Inflammatory macrophage (primary cell): ENCODE measurements at regions not wholly inside any gene's neighbourhood (a gene's known extent, or its start where the extent isn't known, plus 50 kb on each side); places are given as distances from the start of the nearest gene placed in this dataset.

Experiments used
- DNase-seq, 2 donors: peaks; one replicate each; pipeline ENCODE4 v3.0.0-alpha.2; 2020 to 2022

DNA sequence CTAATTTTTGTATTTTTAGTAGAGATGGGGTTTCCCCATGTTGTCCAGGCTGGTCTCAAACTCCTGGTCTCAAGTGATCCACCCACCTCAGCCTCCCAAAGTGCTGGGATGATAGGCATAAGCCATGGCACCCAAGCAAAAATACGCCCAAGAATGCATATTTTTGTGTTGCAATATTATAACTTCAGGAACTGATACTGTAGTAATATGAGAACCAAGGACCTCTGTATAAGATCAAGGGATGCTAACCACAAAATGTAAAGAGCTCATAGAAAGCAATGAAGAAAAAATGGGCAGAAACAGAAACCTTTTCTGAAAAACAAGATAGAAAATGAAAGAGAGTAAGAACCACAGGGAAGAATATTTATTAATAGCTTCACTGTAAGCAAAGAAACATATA, 183.6 kb upstream of the RPL38 start:
- DNase-seq: no peak

DNA sequence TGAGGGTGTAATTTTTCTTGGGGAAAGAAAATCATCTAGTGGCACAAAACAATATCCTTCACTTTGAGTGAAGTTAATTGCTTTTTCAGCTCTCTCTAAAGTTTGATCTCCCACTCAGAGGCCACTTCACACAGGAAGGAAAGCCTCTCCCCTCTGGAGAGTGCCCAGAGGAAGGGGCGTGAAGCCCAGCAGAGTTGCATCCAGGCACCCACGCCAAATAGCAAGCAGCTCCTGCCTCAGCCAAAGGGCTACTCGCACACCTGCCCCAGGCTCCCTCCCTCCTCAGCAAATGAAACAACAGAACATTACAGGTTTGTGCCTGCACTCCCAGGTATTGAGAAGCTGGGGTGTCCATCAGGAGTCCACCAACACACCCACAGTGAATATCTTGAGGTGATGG, 183.0 kb upstream of the RPL38 start:
- DNase-seq: no peak

DNA sequence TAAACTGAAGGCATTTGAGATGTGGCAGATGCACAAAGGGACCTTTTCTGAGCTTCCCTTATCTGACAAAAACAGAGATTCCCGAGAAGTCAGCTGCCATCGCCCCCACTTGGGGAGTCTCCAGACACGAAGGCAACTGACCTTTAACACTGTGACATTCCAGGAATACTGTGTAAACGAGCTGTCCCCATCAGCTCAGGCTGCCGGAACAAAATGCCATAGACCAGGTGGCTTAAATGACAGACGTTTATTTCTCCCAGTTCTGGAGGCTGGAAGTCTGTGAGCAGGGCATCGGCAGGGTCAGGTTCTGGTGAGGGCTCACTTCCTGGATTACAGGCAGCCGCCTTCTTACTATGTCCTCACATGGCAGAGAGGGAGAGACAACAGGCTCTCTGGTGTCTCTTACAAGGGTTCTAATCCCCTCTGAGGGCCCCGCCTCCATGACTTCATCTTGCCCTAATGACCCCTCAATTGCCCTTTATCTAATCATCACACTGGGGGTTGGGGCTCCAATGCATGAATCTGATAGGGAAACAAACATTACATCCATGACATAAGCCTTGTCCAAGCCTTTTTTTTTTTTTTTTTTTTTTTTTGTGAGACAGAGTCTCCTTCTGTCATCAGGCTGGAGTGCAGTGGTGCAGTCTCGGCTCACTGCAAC, 178.5 kb upstream of the RPL38 start:
- no peak for DNase-seq

DNA sequence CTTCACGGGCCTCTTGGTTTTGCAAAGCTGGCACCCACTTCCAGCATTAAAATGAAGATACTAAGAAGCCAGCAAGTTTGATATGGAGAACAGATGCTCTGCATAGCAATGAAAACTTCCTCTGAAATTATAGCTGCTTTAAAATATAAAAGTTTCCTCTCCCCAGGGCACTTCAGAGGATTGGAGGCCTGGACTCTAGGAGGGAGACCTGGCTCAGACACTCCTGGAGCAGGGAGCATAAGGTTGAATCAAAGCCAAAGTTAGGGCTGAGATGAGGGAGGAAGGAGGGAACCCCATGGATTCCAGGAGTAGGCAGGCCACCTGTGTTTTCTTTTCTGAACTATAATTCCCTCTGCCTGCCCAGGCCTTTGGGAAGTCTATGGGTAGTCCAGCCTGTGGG, 176.0 kb upstream of the RPL38 start:
- no peak for DNase-seq

DNA sequence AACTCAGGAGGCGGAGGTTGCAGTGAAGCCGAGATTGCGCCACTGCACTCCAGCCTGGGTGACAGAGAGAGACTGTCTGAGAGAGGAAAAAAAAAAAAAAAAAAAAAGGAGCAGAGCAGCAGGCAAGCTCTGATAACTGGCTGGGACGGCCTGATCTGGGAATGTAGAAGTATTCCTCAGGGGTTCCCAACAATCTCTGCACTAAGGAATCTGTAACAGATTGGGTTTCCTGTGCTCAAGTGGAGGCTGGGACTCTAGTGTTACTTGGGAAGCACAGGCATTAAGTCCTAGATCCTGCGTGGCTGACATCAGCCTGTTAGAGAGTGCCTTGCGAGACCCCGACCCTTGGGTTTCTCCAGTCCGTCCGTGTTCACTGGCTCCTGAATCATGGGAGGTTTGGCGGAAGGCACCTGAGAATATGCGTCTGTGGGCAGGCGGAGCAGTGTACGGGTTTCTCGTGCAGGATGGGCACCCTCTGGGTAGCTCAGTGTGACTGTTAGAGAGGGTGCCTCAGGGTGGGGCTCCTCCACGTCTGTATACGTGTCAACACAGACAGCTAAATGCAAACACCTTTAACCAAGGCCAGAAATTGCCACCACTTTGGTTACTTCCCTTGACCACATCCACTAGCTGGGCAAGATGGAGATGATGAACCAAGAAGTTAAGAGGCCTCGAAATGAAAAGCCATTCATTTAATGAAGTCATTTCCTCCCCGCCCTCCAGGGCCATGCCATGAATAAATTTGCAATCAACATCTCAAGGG, 174.9 kb upstream of the RPL38 start:
- no peak for DNase-seq

DNA sequence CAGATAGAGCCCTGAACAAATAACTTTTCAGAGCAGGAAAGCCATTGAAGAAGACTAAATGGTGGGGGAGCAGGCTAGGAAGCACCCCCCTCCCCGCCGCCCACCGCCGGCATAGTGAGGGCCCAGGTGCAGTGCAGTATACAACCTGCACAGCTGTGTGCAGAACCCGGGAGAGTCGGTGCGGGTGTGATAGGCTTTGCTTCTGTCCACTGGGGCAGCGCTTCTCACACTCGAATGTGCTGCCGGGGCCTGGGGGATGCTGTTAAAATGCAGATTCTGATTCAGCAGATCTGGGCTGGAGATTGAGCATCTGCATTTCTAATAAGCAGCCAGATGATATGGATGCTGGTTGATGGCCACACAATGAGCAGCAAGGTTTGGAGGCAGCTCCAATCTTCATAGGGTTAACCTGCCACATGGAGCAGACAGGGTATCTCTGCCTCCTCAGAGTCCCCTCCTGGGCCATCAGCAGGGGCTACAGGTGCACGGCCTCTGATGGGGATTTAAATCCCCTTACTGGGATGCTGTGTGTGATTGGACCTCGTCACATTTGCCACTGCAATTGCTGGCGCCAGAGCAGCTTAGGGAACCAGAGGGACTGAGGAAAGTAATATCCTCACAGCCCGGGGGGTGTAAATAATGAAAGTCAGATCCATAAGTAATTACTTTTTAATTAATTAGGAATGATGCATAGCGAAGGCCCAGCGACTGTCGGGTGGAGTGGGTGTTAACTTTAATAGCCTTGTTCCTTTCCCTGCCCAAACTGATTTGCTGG, 172.0 kb upstream of the RPL38 start:
- DNase-seq: no peak

DNA sequence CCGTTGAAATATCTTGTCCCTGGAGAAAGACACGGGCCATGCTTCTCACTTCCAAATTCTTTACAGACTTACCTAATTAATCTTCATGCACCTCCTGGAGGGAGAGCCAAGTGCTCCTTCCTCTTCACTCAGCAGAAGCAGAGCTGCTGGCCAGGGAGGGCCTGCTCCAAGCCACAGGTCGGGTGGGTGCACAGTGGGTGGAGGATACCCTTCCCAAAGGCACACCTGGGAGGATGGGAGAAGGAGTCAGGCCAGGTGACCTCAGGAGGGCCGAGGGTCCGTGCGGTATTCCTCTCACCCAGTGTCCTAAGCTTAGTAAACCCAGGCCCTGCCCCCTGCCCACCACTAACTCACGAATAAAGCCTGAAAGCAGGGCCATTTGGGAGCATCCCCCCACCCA, 171.3 kb upstream of the RPL38 start:
- no peak for DNase-seq

DNA sequence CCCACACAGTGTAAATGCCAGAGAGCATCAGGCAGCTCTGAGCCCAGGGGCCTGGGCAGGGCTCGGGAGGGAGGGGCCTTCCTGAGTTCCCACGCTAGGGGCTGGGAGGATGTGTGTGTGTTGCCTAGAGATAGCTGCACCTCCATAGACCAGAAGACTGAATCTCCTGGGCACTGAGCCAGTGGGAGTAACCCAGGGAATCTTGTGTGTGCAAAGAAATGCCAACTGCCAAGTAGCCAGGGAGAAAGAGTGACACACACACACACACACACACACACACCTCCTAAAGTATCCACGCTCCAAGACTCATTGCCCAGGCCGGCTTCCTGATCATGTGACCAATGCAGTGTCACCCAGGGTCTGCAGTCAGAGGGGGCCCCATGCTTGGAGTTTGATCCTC, 166.2 kb upstream of the RPL38 start:
- no peak for DNase-seq

DNA sequence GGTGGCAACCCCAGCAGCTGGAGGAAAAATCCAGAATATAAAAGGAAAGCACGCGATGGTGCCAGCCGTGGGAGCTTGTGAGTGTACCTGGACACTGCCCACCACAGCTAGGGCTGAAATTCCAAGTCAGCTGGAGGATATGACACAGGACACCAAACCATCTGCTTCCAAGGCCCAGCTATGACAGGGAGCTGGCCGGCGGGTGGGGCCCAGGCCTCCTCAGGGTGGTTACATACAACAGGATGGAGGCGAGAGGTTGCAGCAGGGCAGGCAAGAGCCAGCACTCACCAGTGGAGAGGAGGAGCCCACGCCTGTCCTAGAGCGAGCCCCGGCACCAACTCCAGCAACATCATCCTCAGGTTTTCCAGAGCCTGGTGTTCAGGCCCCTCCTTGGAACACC, 163.2 kb upstream of the RPL38 start:
- no peak for DNase-seq

DNA sequence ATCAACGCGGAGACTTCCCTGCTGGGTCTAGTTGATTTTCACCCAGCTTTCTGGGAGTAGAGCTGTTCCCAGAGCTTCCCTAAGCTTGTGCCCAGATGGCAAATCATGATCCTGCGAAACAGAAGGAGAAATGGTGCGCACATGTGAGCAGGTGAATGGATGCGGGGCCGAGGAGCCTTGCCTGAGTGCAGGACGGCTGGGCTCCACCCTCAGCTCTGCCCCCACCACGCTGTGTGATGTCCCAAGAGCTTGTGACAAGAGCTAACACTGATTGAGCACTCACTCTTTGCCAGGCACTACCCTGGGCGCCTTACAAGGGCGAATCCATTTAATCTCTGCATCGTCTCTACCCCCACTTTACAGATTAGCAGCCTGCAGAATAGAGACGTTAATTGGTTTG, 162.7 kb upstream of the RPL38 start:
- DNase-seq: no peak

DNA sequence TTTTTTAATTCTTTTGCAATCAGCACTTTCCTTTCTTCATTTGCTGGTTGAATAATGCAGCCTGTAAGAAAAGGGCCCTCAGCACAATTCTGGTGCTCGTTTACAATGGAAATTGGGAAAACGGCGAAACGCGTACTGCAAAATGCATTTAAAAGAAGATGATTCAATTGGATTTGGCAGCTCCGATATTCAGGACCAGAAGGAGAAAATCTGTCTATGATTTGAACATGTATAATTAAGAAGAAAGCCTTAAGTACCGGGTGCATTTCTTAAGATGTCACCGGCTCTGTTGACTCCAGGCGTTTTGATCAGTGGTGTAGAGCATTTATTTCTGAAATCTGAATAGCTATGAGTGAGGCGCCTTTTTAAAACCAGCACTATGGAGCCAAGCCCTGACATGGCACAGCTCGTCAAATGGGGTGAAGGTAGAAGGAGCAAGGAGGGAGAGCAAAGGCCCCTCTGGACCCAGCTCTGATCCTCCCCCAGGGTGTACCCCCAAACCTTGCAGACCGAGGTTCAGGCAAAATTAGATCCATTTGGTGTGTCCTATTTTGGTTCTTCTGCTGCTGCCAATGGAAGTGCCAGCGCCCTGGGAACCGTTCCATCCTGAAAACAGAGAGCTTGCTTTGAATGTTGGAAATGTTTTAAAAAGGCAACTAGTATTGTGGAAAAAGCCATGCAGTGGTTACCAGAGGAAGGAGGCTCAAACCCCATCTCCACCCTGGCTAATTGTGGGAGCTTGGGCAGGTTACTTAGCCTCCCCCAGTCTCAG, 161.4 kb upstream of the RPL38 start:
- no peak for DNase-seq

DNA sequence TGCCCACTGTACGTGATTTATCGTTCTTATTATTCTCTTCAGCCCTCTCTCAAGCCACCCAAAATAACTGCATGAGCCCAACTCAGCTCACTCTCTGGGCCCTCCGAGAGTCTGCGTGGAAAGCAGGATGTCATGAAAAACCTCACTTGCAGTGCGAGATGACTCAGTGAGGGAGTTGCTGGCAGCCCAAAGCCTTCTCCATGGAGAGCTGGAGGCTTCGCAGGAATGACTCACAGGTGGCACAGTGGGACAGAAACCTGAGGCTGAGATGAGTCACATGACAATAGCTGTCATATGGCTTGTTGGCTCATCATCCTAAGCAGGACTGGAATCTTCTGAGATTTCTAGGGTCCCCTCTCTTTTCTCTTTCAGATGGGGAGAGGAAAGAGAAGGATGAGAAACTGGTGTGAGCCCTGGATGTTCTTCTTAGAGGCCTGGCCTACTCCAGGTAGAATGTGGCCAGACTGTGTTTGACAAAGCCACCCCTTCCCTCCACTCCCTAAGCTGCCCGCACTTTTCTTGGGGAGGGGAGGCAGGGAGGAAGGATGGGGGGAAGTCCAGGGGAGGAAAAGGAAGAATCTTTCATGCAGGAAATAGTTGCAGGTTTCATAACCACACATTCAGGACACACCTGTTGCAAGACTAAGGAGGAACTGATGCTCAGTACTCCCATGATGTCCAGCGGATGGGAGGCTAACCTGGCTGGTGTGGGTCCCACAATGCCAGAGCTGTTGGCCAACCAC, 160.6 kb upstream of the RPL38 start:
- DNase-seq: no peak

DNA sequence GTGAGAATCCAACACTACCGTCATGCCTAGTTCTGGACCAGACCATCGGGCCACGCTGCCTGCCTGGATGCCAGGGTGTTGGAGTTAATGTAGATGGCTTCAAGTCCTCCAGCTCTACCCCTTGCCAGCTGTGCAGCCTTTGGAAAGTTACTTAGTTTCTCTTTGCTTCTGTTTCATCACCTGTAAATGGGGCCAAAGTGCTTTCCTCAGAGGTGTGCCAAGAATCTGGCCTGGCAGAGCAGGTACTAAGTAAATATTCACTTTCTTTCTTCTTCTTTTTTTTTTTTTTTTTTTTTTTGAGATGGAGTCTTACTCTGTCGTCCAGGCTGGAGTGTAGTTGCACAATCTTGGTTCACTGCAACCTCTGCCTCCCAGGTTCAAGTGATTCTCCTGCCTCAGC, 159.5 kb upstream of the RPL38 start:
- DNase-seq: no peak

DNA sequence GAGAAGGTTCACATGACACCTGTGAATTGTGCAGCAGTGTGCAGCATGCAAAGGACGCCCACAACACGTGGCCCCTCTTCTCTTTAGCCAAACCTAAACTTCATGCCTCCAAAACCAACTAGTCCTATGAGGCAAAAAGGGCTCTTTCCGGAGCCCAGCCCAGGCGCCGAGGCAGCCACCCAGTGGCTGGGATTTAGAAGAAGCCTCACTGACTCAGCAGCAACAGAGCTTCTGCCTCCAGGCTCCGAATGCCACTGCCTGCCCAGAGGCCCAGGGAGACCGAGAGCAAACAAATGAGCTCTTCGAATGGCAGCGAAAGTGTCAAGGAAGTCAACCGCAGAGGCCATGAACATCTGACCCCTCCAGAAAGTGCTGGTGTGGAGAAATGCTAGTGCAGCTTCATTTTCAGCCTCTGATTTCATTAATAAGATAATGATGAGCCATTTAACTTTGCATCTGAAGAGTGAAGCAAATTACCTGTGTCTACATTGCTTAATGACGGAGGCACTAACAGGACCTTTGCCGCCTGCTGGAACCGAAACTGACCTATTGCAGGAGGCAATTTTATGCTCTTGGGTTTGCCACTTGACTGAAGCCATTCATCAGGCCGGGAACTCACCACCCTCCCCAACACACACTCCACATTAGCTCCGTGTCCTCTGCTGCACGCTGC, 157.7 kb upstream of the RPL38 start:
- no peak for DNase-seq

DNA sequence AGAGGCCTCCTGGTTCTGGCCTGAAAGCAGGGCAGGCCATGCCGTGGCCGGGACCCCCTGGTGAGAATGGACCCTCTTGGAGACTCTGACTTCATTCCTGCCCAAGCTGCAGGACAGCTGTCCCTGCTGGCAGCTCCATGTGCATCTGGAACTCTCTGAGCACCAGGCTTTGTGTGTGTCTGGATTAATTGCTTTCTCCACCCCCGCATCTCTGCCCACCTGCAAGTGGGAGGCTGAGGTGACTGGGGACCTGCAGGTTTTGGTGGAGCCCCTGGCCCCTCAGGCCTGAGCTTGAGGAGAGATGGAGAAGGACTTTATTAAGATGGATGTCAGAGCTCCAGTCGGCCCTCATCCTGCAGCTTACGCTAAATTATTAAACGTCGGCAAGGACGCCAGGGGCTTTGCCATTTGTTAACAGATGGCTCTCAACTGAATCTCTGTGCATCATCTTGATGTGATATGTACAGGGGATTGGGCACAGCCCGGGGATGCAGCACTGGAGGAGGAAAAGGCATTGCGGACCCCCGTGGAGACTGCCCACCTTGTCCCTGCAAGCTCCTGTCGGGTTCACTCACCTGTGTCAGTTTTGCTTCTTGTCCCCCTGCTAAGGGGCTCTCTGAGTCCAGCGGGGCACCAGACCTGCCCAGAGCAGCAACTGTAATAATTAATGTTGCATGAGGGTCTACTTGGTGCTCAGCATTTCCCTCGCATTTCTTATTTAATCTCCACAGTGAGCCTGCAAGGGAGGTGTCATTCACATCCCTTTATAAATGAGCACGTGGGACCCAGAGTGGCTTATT, 154.1 kb upstream of the RPL38 start:
- no peak for DNase-seq

DNA sequence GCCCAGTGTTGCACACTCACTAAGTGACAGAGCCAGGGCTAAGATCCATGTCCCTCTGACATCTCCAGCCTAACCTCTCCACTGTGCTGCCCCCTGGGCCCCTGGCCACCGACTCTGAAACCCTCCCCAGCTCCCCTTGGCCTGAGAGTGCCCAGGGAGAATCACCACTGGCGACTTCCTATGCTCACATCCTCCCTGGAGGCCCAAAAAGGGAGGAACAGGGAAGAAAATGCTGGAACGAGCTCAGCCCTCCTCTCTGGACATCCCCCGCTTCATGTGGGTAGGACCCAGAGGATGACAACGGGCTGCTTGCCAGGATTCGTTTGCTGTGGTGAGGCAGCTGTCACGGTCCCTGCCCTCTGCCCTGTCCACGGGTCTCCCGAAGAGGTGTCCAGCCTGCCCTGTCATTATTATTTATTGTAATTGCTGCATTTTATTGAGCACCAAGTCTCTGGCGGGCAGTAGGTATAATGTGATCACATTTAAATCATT, 153.5 kb upstream of the RPL38 start:
- no peak for DNase-seq

DNA sequence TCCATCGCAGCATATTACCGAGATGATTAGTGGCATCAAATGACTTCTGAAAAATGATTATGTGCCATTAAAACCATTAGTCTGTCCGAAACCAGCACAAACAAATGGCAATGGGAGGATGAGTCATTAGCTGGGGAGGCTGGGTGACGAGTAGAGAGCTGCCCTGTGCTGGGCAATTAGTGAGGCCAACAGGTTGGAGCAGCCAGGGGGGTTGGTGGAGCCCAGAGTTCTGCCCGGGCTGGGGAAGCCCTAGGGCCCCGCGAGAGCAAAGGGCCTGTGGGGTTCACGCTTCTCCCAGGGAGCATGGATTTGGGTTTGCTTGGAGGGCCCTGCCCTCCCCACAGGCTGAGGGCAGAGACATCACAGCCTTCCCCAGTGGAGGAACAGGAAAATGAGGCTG, 152.1 kb upstream of the RPL38 start:
- DNase-seq: no peak

DNA sequence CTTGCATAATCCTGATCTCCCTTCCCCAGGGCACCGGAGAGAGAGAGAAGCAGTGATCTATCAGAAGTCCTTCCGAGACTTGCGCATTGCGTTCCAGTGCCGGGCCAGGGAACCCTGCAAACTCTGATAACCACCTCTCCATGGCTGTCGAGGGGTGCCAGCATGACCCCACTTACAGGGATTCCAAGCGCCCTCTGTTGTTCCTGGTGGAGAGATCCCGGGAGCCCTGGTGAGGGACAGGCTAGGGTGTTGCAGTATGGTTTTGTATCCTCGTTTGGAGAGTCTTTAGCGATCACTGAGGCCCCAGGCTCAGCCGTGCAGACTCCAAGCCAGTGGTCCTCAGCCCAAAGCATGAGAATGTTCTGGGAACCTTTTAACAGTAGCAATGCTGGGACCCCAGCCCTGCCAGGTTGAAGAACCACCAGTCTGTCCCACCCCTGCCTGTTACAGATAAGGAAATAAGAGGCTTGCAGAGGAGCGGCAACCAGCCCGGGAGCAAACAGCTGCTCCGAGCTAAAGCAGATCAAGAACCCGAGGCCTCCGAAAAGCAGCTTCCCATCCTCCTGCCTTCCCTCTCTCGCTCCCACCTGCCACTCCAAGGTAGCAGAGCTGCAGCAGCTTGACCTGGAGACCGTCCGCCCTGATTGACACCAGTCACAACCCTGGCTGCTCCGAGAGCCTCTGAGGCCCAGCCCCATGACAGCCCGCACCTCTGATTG, 150.3 kb upstream of the RPL38 start:
- no peak for DNase-seq

DNA sequence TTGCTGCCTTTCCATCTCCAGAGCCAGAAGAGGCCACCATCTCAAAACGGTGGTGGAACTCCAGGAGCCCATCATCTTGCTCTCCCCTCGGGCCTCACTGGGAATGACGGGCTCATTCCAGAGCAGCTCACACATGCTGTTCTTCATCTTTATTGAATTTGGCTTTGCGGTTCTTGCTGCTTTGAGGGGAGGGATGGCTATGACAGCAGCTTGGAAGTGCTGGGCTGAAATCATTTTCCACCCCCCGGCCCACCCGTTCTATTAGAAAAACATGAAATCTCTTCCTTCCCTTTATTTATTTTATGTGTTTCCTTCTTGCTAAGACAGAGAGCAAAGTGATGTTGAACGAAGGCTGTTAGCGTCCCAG, 149.8 kb upstream of the RPL38 start:
- no peak for DNase-seq

DNA sequence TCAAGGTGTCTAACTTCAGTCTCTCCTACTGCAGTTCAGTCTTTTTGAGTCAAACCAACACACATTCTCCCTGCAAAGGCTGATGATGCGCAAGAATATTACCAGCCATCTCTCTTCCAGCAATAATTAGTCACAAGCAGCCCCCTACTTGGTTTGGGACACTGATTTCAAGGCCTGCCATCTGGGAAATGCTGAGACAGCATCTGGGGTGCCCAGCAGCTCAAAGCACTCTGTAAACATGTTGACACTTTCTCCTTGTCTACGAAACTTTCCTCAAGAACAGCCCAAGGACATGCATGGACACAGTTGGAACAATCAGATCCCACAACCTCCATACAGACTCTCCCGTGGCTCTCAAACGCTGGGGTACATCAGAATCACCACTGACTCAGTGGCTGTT, 149.2 kb upstream of the RPL38 start:
- no peak for DNase-seq
